Spinal cord (tissue), 9 donors: ENCODE measurements at regions not wholly inside any gene's neighbourhood (a gene's known extent, or its start where the extent isn't known, plus 50 kb on each side); places are given as distances from the start of the nearest gene placed in this dataset.

Experiments
- DNase-seq, 6 donors: peaks; one replicate each; pipeline versions ENCODE4 v3.0.0 to v3.0.0-alpha.2; 2013 to 2015; ENCODE audit warnings: low spot score in 6 of 6, low read depth in 4 of 6
- H3K27ac ChIP-seq: one replicate; pipeline ENCODE4 v1.5.1; 2013; ENCODE audit warnings: low read depth, low read length, control low read depth
- H3K27me3 ChIP-seq: one replicate; pipeline ENCODE4 v1.6.1; 2013; ENCODE audit warnings: low read length; ENCODE audit not compliant: control insufficient read depth, insufficient read depth
- H3K36me3 ChIP-seq: one replicate; pipeline ENCODE4 v1.6.1; 2013; ENCODE audit warnings: low read length; ENCODE audit not compliant: control insufficient read depth, insufficient read depth
- H3K4me1 ChIP-seq: one replicate; pipeline ENCODE4 v1.6.1; 2013; ENCODE audit warnings: low read length; ENCODE audit not compliant: control insufficient read depth, insufficient read depth
- H3K4me3 ChIP-seq: one replicate; pipeline ENCODE4 v1.5.1; 2013; ENCODE audit warnings: low read depth, low read length, control low read depth
- H3K9me3 ChIP-seq: one replicate; pipeline ENCODE4 v1.6.1; 2013; ENCODE audit warnings: low read length; ENCODE audit not compliant: control insufficient read depth, insufficient read depth
- WGBS: methylation state at CpG from one replicate; pipeline ENCODE4 v1.1.5; 2013; ENCODE audit warnings: missing lambda C conversion rate; ENCODE audit not compliant: insufficient coverage; 5-methylcytosine and 5-hydroxymethylcytosine counted together
- donor health status: healthy.

- no peak for DNase-seq
- WGBS: 72% methylated on average over 3 of the region's 7 CpGs
- Histone ChIP-seq H3K27ac (no peak overlapping the region), H3K27me3 (no peaks in the 10 kb centered on the region), H3K4me1 (no peaks in the 10 kb centered on the region), H3K36me3 (no peaks in the 10 kb centered on the region), H3K9me3 (no peaks in the 10 kb centered on the region), H3K4me3 (no peak overlapping the region)
Observed at GRCh38 chr12:92650228-92650822, 52.5 kb upstream of the PLEKHG7 start.

GRCh38 chr12:92649511-92650227 is 53.1 kb upstream of the PLEKHG7 start:
- Histone ChIP-seq H3K36me3 (no peaks in the 10 kb centered on the region), H3K9me3 (no peaks in the 10 kb centered on the region), H3K4me3 (no peak overlapping the region), H3K4me1 (no peaks in the 10 kb centered on the region), H3K27me3 (no peaks in the 10 kb centered on the region), H3K27ac (no peak overlapping the region)
- peak; percentile 60 to 95 (median 68) for DNase-seq
- WGBS: 63% methylated on average over 5 of the region's 11 CpGs

- DNase-seq: no peak
- no peaks in the 10 kb centered on the region for H3K27me3 ChIP-seq
- 79% methylated on average over 6 of the region's 6 CpGs for WGBS
- H3K9me3 ChIP-seq: no peaks in the 10 kb centered on the region
- no peak overlapping the region for H3K27ac ChIP-seq
- no peak overlapping the region for H3K4me3 ChIP-seq
- H3K36me3 ChIP-seq: no peaks in the 10 kb centered on the region
- H3K4me1 ChIP-seq: no peaks in the 10 kb centered on the region
Observed at GRCh38 chr12:92648242-92649031, 54.4 kb upstream of the PLEKHG7 start.

GRCh38 chr12:92641291-92641690 is 61.5 kb upstream of the PLEKHG7 start:
- H3K9me3 ChIP-seq: no peaks in the 10 kb centered on the region
- no peaks in the 10 kb centered on the region for H3K27me3 ChIP-seq
- H3K36me3 ChIP-seq: no peaks in the 10 kb centered on the region
- DNase-seq: no peak
- no peaks in the 10 kb centered on the region for H3K4me1 ChIP-seq
- H3K4me3 ChIP-seq: no peak overlapping the region
- no peak overlapping the region for H3K27ac ChIP-seq
- no CpG with 5 or more reads among the region's 1 CpG for WGBS

- Histone ChIP-seq H3K4me3 (no peak overlapping the region), H3K4me1 (no peaks in the 10 kb centered on the region), H3K27me3 (no peaks in the 10 kb centered on the region), H3K36me3 (no peaks in the 10 kb centered on the region), H3K9me3 (no peaks in the 10 kb centered on the region), H3K27ac (no peak overlapping the region)
- DNase-seq: no peak
Observed at GRCh38 chr12:92640691-92641090, 62.1 kb upstream of the PLEKHG7 start.

GRCh38 chr12:92639017-92639416 is 63.8 kb upstream of the PLEKHG7 start:
- Histone ChIP-seq H3K27ac (no peak overlapping the region), H3K9me3 (no peaks in the 10 kb centered on the region), H3K36me3 (no peaks in the 10 kb centered on the region), H3K27me3 (no peaks in the 10 kb centered on the region), H3K4me3 (no peak overlapping the region), H3K4me1 (no peaks in the 10 kb centered on the region)
- peak in 1 of 6 donors; percentile 43 for DNase-seq

GRCh38 chr12:92634730-92635129 is 68.1 kb upstream of the PLEKHG7 start:
- DNase-seq: no peak
- no peaks in the 10 kb centered on the region for H3K4me1 ChIP-seq
- H3K27me3 ChIP-seq: no peaks in the 10 kb centered on the region
- H3K9me3 ChIP-seq: no peaks in the 10 kb centered on the region
- H3K4me3 ChIP-seq: no peak overlapping the region
- H3K36me3 ChIP-seq: no peaks in the 10 kb centered on the region
- H3K27ac ChIP-seq: no peak overlapping the region
- WGBS: 100% methylated on average over 1 of the region's 2 CpGs

GRCh38 chr12:92634202-92634601 is 68.6 kb upstream of the PLEKHG7 start:
- Histone ChIP-seq H3K9me3 (no peaks in the 10 kb centered on the region), H3K36me3 (no peaks in the 10 kb centered on the region), H3K27ac (no peak overlapping the region), H3K27me3 (no peaks in the 10 kb centered on the region), H3K4me3 (no peak overlapping the region), H3K4me1 (no peaks in the 10 kb centered on the region)
- 83% methylated on average over 4 of the region's 6 CpGs for WGBS
- no peak for DNase-seq

- Histone ChIP-seq H3K27ac (no peak overlapping the region), H3K4me3 (no peak overlapping the region), H3K27me3 (no peaks in the 10 kb centered on the region), H3K36me3 (no peaks in the 10 kb centered on the region), H3K9me3 (no peaks in the 10 kb centered on the region), H3K4me1 (no peaks in the 10 kb centered on the region)
- no CpG with 5 or more reads among the region's 6 CpGs for WGBS
- DNase-seq: peak in 1 of 6 donors; percentile 87
Observed at GRCh38 chr12:92630968-92631367, 71.8 kb upstream of the PLEKHG7 start.
